ENCODE measurements at regions not wholly inside any gene's neighbourhood (a gene's known extent, or its start where the extent isn't known, plus 50 kb on each side); places are given as distances from the start of the nearest gene placed in this dataset.

GRCh38 chr3:35487376-35487775, 151.9 kb upstream of the ARPP21 start:
- DNase-seq: no peak
- TF ChIP-seq GATA1 (IDR thresholded peaks at IDR 0.05; ENCODE audit: low read depth, low read length): no peak
- no peak for TF ChIP-seq POLR2A (IDR thresholded peaks at IDR 0.05; ENCODE audit: low read length)

GRCh38 chr3:35488526-35488925, 150.8 kb upstream of the ARPP21 start:
- no peak for DNase-seq
- TF ChIP-seq POLR2A (IDR thresholded peaks at IDR 0.05; ENCODE audit: low read length) (no peak), GATA1 (IDR thresholded peaks at IDR 0.05; ENCODE audit: low read depth, low read length) (no peak)

- DNase-seq: no peak
These were observed 146.5 kb upstream of the ARPP21 start for GRCh38 chr3:35492841-35493240.

GRCh38 chr3:35498506-35499210, 140.7 kb upstream of the ARPP21 start:
- DNase-seq: no peak
- no peak for TF ChIP-seq GATA1 (IDR thresholded peaks at IDR 0.05; ENCODE audit: low read depth, low read length)
- no peak for TF ChIP-seq POLR2A (IDR thresholded peaks at IDR 0.05; ENCODE audit: low read length)

More at GRCh38 chr3:35492841-35493240, 146.5 kb upstream of the ARPP21 start:
- TF ChIP-seq POLR2A (IDR thresholded peaks at IDR 0.05; ENCODE audit: low read length) (no peak), GATA1 (IDR thresholded peaks at IDR 0.05; ENCODE audit: low read depth, low read length) (no peak)

- TF ChIP-seq POLR2A (IDR thresholded peaks at IDR 0.05; ENCODE audit: low read length) (no peak), GATA1 (IDR thresholded peaks at IDR 0.05; ENCODE audit: low read depth, low read length) (no peak)
- DNase-seq: no peak
These were observed 138.5 kb upstream of the ARPP21 start for GRCh38 chr3:35500641-35501350.

- TF ChIP-seq POLR2A (IDR thresholded peaks at IDR 0.05; ENCODE audit: low read length) (no peak), GATA1 (IDR thresholded peaks at IDR 0.05; ENCODE audit: low read depth, low read length) (no peak)
- DNase-seq: no peak
These were observed 136.6 kb upstream of the ARPP21 start for GRCh38 chr3:35502699-35503098.

- no peak for DNase-seq
- TF ChIP-seq GATA1 (IDR thresholded peaks at IDR 0.05; ENCODE audit: low read depth, low read length): no peak
- TF ChIP-seq POLR2A (IDR thresholded peaks at IDR 0.05; ENCODE audit: low read length): no peak
These were observed 134.1 kb upstream of the ARPP21 start for GRCh38 chr3:35505181-35505580.

- TF ChIP-seq POLR2A (IDR thresholded peaks at IDR 0.05; ENCODE audit: low read length): no peak
- no peak for TF ChIP-seq GATA1 (IDR thresholded peaks at IDR 0.05; ENCODE audit: low read depth, low read length)
- no peak for DNase-seq
These were observed 133.6 kb upstream of the ARPP21 start for GRCh38 chr3:35505772-35506171.

GRCh38 chr3:35519936-35520335, 119.4 kb upstream of the ARPP21 start:
- DNase-seq: no peak
- TF ChIP-seq POLR2A (IDR thresholded peaks at IDR 0.05; ENCODE audit: low read length) (no peak), GATA1 (IDR thresholded peaks at IDR 0.05; ENCODE audit: low read depth, low read length) (no peak)

- no peak for DNase-seq
- no peak for TF ChIP-seq POLR2A (IDR thresholded peaks at IDR 0.05; ENCODE audit: low read length)
- TF ChIP-seq GATA1 (IDR thresholded peaks at IDR 0.05; ENCODE audit: low read depth, low read length): no peak
These were observed 118.1 kb upstream of the ARPP21 start for GRCh38 chr3:35521196-35521595.

GRCh38 chr3:35522450-35522849, 116.9 kb upstream of the ARPP21 start:
- TF ChIP-seq POLR2A (IDR thresholded peaks at IDR 0.05; ENCODE audit: low read length): no peak
- DNase-seq: no peak

- TF ChIP-seq POLR2A (IDR thresholded peaks at IDR 0.05; ENCODE audit: low read length) (no peak), GATA1 (IDR thresholded peaks at IDR 0.05; ENCODE audit: low read depth, low read length) (no peak)
- no peak for DNase-seq
These were observed 116.3 kb upstream of the ARPP21 start for GRCh38 chr3:35523074-35523473.

GRCh38 chr3:35523838-35524237, 115.5 kb upstream of the ARPP21 start:
- DNase-seq: no peak
- no peak for TF ChIP-seq GATA1 (IDR thresholded peaks at IDR 0.05; ENCODE audit: low read depth, low read length)
- no peak for TF ChIP-seq POLR2A (IDR thresholded peaks at IDR 0.05; ENCODE audit: low read length)

- no peak for DNase-seq
- no peak for TF ChIP-seq POLR2A (IDR thresholded peaks at IDR 0.05; ENCODE audit: low read length)
These were observed 114.5 kb upstream of the ARPP21 start for GRCh38 chr3:35524856-35525255.

GRCh38 chr3:35528728-35529127, 110.6 kb upstream of the ARPP21 start:
- TF ChIP-seq GATA1 (IDR thresholded peaks at IDR 0.05; ENCODE audit: low read depth, low read length): no peak
- no peak for TF ChIP-seq POLR2A (IDR thresholded peaks at IDR 0.05; ENCODE audit: low read length)

More at GRCh38 chr3:35528728-35529127, 110.6 kb upstream of the ARPP21 start:
- DNase-seq: no peak
